CD4-positive, alpha-beta T cell treated with Interleukin-17A for 4 hours (primary cell): ENCODE measurements at regions not wholly inside any gene's neighbourhood (a gene's known extent, or its start where the extent isn't known, plus 50 kb on each side); places are given as distances from the start of the nearest gene placed in this dataset.
"Not testable (repeated sequence)": the region's sequence is repeated elsewhere in the genome, so short reads cannot be mapped to it uniquely, and the experiment has no call there.

Experiments
- DNase-seq: peaks from one replicate; pipeline ENCODE4 v3.0.0-alpha.2; 2020; ENCODE audit warnings: mixed read lengths

DNA sequence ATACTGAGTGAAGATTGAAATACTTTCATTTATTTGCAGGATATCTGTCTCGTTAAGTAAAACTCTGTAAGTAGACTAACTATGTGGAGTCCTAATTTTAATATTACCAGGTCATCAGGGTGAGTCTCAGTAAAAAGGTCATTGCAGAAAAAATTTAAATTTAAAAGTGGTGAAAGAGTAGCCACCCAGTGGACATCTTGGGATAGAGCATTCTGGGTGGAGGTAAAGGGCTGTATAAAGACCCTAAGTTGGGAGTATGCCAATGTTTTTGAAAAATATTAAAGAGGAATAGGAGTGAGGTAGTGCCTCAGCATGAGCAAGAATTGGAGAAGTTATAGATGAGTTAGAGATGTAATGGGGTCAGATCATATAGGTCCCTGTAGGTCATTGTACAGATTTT, 145.5 kb downstream of the HMHB1 start:
- no peak for DNase-seq

DNA sequence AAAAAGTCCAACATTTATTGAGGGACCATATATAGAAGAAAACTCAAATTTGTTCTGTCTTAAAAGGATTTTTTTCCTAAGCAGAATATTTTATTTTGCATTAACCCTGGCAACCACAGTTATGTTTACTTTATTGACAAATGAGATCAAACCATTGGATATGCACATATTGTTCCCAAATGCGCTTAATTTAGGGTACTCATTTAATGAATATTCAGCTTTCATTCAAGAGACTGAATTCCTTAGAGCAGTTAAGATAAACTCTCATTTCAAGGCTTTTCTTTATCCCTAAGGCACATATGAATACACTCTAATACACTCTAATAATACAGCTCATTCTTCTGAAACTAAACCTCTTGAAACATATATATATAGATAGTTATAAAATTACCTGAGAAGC, 150.2 kb downstream of the HMHB1 start:
- no peak for DNase-seq

DNA sequence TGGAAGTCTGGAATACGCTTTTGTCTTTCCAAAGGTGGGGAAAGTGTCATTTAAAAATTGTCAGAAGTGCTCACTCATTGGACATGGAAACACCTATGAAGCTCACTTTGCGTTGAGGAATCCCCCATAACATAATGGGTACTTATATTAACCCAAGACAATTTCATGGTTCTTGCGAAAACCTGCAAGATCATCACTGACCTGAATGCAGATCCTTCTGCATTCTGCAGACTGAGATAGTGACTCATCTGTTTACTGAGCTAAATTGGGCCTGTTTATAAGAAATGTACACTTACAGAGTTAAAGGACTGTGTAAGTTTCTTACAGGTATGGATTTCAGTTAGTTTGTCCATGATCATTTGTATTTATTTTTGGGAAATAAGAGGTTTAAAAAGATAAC, 153.0 kb downstream of the HMHB1 start:
- no peak for DNase-seq

DNA sequence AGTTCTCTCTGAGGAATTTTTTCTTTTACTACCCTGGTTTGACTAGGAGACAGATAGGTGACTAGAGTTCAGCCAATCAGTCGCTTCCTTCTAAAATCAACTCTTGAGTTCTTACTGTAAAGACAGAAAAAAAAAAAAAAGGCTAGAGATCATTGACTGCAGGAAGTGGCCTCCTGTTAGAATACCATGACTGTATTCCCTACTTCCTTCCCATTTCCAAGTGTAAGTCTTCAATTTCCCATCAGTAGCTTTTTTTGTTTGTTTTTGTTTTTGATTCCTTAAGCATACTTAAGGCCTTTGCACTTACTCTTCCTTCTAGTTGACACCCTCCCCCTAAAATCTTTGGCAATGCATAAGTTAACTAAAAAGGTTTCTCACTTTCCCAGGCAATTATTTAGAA, 154.3 kb downstream of the HMHB1 start:
- DNase-seq = no peak

DNA sequence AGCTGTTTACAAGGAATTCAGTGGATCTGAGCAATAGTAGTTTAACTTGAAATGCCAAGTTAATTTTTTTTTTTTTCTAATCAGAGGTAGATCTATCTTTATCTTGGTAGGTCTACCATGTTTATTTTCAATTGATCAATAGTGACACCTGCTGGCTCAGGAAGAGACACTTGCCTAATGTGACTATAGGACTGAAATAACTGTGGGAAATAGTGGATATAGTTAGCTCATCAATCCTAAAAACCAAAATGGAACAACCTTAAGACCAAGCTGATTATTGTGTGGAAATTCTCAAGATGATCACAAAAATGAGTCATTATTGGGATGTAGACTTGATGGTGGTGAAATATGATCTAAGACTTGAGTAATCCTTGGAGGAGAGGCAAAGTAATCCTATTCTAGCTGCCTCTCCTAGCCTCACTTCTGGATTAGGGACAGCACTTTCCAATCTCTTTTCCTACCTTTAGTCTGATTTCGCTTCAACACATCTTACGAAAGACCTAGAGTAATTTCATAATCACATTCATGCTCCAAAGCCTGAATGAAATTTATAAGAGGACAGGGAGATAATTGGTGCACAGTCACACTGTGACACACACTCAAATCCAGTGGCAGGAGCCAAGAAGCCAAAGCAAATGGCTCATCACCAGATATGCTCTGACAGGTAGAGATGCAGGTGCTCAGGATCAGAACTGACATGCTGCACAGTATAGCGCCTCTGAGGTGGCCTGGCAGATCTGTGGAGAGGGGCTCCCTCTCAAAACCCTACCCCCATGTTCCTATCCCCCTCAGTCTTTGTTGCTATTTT, 156.3 kb downstream of the HMHB1 start:
- no peak for DNase-seq

DNA sequence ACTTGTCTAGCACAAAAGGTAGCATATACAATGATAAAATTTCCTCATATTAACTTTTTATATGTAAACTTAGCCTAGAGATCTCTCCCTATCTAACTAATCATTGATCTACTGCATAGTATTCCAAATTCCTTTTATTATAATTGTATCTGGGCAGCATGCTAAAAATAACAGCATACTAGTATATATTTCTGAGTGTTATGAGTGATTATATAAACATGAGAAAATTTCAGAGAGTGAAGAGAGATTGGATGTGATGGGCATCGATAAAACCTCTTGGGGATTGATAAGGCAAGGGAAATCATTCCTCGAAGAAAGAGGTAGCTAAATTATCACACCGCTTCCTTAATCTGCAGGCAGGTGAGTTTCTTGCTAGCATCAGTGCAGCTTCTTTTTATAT, 158.2 kb downstream of the HMHB1 start:
- DNase-seq = no peak

DNA sequence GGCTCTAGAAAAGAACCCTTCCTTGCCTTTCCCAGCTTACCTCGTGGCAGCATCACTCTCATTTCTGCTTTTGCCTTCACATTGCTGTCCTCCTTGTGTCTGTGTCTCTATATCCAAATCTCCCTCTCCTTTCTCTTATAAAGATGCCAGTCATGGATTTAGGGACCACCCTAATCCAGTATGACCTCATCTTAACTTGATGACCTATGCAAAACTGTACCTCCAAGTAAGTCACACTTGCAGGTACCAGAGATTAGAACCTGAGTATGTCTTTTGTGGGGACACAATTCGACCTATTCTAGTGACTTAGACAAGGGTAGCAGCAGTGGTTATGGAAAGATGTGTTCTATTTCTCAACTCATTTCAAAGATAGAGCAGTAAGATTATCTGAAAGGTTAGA, 160.1 kb downstream of the HMHB1 start:
- DNase-seq = no peak

DNA sequence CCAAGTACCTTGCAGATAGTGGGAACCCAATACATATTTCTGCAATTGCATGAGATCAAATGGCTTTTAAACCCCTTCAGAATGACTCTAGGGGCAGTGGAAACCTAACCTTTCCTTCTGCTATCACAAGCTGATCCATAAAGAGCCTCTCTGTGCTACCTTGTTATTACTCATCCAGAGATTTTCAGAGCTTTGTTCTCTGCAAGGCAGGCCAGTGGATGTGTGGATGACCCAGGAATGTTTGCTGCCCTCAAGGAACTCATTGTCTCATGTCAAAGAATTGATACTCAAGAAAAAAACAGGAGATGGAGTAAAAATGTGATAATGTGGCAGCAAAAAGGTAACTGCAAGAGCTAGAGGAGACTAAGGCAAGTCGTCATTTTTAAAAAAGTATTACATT, 164.1 kb downstream of the HMHB1 start:
- no peak for DNase-seq

DNA sequence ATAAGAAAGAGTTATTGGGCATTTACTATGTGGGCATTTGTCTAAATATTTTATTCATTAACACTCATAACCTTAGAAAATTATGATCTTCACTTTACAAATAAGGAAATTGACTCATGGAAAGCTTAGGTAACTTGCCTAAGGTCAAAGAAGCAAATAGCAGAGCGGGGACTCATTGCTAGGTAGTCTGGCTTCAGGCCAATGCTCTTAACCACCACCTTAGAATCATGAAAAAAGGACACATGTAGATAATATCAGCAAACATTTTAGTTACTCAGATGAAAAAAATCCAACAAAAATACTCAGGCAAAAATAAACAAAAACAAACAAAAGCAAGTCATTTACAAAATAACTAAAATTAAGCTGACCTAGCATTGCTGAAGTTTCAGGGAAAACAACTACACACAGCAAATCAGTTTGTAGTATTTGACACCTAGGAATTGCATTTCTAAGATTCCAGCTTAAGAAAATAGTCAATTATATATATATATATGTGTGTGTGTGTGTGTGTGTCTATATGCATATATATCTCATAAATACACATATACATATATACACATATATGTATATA, 166.0 kb downstream of the HMHB1 start:
- no peak for DNase-seq

DNA sequence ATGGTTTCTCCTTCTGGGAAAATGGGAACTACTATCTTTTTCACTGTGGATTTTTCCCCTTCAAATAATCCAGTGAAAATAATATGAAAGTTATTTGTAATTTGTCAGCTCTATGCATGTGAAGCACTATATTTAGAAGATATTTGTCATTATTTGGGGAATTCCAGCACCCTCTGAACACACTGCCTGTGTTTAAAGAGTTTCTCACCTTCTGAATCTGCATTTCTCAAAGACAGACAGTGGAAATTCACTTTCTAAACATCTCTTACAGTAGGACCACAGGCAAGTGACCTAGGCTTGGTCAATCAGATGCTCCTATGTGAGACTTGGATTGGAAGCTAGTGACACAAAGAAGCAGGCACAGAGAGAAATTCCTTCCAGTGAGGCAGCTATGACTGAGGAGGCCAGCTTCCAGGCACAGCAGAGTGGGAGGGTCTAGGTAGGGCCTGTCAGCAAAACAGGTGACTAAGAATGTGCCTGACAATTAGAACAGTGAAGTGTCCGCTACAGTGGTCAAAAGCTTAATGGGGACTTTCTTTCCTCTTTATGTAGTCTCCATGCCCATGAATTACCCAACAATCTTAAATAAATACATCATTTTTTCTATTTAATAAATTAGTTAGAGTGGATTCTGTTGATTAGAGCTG, 167.2 kb downstream of the HMHB1 start:
- no peak for DNase-seq

DNA sequence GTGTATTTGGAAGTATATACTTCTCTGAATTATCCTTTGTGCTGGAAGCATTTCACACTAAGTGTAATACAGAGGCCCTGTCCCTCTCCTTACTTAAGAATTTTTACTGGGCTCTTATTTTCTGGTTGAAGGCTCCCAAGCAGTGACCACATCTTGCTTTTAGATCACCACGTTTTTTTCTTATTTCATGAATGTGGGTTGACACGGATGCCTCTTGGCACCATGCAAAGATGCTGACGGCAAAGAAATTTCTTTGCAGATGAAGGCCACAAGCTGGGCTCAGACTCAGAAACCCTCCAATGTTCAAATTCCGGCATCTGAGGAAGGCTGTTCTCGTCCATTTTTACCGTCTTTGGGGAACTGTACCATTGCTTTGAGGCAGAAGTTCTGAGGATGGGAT, 168.5 kb downstream of the HMHB1 start:
- no peak for DNase-seq

DNA sequence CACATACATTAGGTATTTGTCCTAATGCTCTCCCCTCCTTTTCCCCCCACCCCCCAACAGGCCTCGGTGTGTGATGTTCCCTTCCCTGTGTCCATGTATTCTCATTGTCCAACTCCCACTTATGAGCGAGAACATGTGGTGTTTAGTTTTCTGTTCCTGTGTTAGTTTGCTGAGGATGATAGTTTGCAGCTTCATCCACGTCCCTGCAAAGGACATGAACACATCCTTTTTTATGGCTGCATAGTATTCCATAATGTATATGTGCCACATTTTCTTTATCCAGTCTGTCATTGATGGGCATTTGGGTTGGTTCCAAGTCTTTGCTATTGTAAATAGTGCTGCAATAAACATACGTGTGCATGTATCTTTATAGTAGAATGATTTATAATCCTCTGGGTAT, 171.0 kb downstream of the HMHB1 start:
- DNase-seq = not testable (repeated sequence)

DNA sequence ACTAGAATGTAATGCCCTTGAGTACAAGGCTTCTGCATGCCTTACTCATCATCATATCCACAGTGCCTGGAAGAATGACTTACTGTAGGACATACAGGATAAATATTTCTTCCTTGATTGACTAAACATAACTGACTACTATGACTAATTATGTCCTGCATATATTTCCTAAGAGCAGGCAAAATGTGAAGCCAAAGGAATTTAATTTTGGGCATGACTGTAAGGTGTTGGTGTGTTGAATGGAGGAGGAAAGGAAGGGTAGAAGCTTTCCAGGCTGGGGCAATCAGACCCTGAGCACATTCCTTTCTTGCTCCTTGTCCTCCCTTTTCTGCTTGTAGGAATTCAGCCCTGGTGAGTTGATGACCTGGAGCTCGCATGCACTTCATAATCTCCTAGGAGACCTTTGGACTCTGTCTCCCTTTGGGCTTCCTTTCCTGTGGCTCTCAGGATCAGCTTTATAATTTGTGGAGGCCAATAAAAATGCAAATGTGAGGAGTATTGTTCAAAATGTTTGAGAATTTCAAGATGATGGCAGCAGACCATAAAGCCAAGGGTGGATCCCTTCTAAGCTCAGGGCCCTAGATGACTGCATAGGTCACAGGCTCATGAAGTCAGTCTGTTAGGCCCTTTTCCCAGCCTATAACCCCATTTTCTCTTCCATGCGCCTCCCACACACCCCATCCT, 174.0 kb downstream of the HMHB1 start:
- no peak for DNase-seq

DNA sequence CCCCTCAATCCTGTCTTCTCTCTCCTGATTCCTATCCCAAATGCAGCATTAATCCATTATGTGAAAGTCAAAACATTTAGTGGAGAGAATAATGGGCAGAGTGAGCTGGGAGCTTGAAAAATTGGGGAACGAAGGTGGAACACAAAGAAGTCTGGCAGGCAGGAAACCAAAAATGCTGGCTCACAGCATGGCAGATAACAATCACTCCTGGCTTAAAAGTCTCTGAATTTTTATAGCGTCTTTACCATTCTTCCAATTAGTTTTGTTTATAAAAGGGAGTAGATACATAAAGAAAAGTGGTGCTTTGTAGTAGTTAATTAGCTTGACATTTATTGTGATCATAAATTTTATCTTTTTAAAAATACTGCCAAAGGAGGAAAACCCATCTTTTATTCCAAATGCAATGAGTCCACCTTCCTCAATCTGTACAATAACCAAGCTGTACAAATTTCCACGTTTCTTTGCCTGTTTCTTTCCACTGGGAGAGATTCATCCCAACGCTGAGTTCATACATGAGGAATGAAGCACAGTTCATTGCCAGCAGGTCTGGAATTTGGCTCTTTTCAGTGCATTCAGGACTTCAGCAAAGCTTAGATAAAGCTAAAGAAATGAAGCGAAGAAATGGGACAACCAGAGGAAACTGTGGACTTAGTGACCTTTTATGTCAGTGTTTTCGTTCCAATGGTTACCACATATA, 174.7 kb downstream of the HMHB1 start:
- no peak for DNase-seq

DNA sequence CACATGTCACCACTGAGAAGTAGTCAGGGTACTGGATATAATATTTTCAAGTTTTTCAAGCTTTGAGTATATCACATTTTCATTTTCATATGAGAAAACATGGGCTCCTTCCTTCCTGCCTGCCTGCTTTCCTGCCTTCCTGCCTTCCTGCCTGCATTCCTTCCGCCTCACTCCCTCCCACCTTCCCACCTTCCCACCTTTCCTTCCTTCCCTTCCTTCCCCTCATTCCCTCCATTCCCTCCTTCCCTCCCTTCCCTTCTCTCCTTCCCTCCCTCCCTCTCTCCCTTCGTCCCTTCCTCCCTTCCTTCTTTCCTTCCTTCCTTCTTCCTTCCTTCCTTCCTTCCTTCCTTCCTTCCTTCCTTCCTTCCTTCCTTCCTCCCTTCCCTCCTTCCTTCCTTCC, 175.3 kb downstream of the HMHB1 start:
- DNase-seq = no peak

DNA sequence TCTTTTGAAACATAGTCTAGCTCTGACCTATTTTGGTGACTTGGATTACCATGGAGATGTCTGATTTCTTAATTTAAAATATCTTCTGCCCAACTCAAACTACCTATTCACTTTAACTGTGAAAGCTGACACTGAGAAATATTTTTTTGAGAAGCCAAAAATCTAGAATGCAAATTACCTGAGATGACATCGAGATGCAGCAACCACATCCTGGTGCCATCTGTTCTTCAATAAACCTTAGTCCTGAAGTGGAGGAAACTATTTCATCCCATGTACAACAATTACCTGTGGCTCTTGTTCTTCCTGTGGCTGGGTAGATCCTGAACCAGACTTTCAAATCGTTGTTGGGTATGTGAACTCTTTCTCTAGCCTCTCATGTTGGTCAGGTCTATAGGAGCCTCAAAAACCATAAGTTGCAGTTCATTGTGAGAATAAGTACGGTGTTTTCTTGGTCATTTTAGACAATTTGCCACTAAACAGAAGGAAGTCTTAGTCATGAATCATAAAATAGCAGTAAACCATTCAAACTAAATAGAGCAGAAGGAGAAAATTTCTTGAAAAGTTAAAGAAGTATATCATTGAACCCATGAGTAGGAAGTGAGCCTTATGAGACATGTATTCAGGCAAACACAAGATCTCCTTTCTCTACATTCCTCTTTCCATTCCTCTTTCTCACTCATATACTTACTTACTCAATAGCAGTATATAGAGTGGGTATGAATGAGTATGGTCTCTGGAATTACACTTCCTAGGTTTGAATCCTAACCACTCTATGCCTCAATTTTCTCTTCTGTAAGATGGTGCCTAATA, 176.0 kb downstream of the HMHB1 start:
- no peak for DNase-seq

DNA sequence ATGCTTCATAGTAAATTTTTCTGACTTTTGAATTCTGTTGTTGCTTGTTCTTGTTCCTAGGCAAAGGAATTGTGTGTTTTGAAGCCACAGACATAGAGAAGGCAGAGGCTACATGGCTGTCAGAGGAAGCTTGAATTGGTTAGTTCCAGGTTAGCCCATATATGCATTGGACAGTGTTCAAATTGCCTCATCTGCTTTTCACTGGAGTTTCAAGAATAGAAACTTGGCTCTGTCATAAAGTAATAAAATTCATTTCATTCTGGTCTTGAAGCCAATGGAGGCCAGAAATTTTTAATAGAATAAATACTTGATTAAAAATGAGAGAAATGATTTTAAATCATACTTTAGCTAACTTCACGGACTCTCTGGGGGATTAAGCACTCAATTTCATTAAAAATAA, 178.0 kb downstream of the YIPF5 start:
- DNase-seq = no peak

DNA sequence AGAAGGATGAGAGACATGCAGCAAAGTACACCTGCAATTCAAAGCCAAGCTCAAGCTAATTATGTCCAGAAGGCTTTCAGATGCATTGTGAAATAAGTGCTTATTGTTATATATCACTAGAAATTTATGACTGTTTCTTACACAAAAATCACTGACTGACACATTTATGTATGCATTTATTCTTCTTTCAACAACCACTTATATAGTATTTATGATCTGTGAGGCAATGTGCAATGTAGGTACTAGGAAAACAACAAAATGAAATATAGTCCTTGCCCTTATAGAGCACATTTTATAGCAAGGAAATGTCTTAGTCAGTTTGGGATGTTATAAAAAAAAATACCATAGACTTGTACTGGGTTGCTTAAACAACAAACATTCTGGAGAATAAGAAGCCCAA, 167.6 kb downstream of the YIPF5 start:
- no peak for DNase-seq

DNA sequence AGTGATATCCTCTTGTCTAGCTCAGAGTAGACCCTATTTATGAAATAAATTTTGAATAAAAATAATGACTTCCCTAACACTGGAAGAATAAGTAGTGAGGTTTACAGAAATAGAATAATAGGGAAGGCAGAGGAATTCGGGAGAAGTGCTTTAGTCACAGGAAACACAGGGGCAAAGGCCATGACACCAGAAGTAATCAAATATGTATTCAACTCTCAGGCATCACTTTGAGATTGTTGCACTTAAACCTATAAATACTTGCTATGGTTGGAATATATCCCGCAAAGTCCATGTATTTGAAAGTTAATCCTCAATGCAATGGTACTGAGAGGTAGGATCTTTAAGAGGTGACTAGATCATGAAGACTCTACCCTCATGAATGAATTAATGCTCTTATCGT, 166.8 kb downstream of the YIPF5 start:
- no peak for DNase-seq

DNA sequence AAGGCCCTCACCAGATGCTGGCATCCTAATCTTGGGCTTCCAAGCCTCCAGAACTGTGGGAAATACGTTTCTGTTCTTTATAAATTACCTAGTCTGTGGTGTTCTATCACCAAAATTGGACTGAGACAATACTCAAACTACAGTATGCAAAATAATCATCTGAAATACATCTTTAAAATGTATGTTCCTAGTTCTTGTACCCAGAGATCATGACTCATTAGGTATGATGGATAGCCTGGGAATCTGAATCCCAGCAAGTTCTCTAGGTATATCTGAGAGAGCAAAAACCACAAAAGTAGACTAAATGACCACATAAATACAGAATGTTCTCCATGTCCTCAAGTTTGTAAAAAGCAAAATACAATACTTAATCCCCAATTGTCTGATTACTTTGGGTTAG, 166.3 kb downstream of the YIPF5 start:
- no peak for DNase-seq

DNA sequence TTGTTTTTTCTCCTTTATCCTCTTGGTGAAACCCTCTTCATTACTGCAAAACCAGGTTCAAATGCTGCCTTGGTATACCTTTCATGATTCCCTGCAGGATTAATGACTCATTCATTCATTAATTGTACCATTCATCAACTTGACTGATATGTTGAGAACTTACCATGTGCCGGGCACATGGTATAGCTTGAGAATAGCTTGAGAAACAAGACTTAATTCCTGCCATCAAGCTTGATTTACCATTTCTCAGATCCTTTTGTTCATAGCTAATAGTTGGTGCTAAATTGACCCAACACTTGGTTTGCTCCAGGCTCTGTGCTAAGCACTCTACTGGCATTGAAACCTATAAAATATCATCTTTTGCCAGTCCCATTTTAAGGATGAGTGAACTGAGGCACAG, 165.7 kb downstream of the YIPF5 start:
- no peak for DNase-seq

DNA sequence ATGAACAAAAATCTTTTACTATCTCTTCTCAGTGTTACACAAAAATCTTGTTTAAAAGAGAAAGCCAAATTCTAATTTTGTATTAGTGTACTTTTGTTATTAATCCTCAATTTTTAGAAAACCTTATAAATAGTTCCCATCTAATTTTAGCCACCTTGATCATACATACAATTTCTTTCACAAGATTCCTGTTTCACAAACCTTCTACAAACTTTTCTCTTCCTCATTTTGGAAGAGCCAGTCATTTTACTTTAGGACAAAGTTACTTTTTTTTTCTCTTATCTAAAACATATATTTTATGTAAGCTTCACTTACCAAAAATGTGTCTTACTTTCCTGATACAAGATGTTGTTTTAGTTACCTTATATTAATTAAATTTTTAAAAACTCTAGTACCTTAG, 161.3 kb downstream of the YIPF5 start:
- DNase-seq = no peak
